H1 (cell line): ENCODE measurements at regions not wholly inside any gene's neighbourhood (a gene's known extent, or its start where the extent isn't known, plus 50 kb on each side); places are given as distances from the start of the nearest gene placed in this dataset.

Source experiments
- CTCF ChIA-PET: fragments of 300-600 bp; sonication (Branson Sonifier 250); formaldehyde crosslinking; loops from one replicate; lab custom pipeline; 2021; ENCODE audit not compliant: partially characterized antibody; lab: Charles Lee
- POLR2A ChIA-PET: fragments of 300-600 bp; sonication (Branson Sonifier 250); formaldehyde crosslinking; loops from one replicate; lab custom pipeline; 2021; ENCODE audit warnings: inconsistent platforms; ENCODE audit not compliant: partially characterized antibody; lab: Charles Lee
- DNase-seq, 2 experiments: peaks; one replicate each; pipeline versions ENCODE4 v3.0.0 to v3.0.0-alpha.2; 2010 to 2022; ENCODE audit warnings: low spot score in 2 of 2, low read depth in 1 of 2, mixed read lengths in 1 of 2
- FAIRE-seq: peaks from 2 replicates; lab custom pipeline; 2011; peaks lifted over from hg19 to GRCh38; lab: Jason Lieb, UNC
- H2AFZ ChIP-seq: 2 replicates; pipeline ENCODE4 v1.8.1; 2012; ENCODE audit warnings: low read length, inconsistent platforms
- H2AK5ac ChIP-seq: 2 replicates; pipeline ENCODE4 v1.6.1; 2013; ENCODE audit warnings: low read depth, low read length
- H2BK120ac ChIP-seq: replicated peaks from 2 replicates; pipeline ENCODE3; 2013; ENCODE audit warnings: low read depth, low read length, inconsistent platforms
- H2BK12ac ChIP-seq: 2 replicates; pipeline ENCODE4 v1.6.1; 2013; ENCODE audit warnings: low read depth, low read length
- H2BK15ac ChIP-seq: 2 replicates; pipeline ENCODE4 v1.6.1; 2013; ENCODE audit warnings: low read length
- H2BK20ac ChIP-seq: 2 replicates; pipeline ENCODE4 v1.6.1; 2013; ENCODE audit warnings: low read length
- H2BK5ac ChIP-seq: 2 replicates; pipeline ENCODE4 v1.6.1; 2013; ENCODE audit warnings: low read depth, low read length
- H3K14ac ChIP-seq: 2 replicates; pipeline ENCODE4 v1.6.1; 2013; ENCODE audit warnings: inconsistent platforms; ENCODE audit not compliant: insufficient read length
- H3K18ac ChIP-seq: 2 replicates; pipeline ENCODE4 v1.6.1; 2013; ENCODE audit warnings: low read length; ENCODE audit errors: extremely low read depth
- H3K23ac ChIP-seq: 2 replicates; pipeline ENCODE4 v1.6.1; 2013; ENCODE audit warnings: inconsistent platforms; ENCODE audit not compliant: insufficient read length
- H3K23me2 ChIP-seq: 2 replicates; pipeline ENCODE4 v1.6.1; 2013; ENCODE audit warnings: low read depth, low read length
- H3K27ac ChIP-seq: 2 replicates; pipeline ENCODE4 v1.6.1; 2011; ENCODE audit warnings: low read depth, low read length, inconsistent platforms
- H3K27me3 ChIP-seq, 4 experiments: replicated peaks in 1 of 4; 1 replicate in 1 of 4; 2 replicates in 3 of 4; pipeline versions ENCODE4 v1.6.1 to v1.8.1; 2011 to 2013; ENCODE audit warnings: low read length in 3 of 4, mild to moderate bottlenecking in 3 of 4, inconsistent platforms in 2 of 4, mixed read lengths in 2 of 4, moderate library complexity in 1 of 4; ENCODE audit not compliant: control insufficient read depth in 3 of 4, insufficient read depth in 3 of 4; ENCODE audit errors: extremely low read depth in 1 of 4
- H3K36me3 ChIP-seq, 4 experiments: 2 replicates each; pipeline versions ENCODE4 v1.6.1 to v1.8.1; 2011 to 2013; ENCODE audit warnings: mild to moderate bottlenecking in 4 of 4, low read length in 3 of 4, moderate library complexity in 2 of 4, control low read depth in 1 of 4, inconsistent platforms in 1 of 4; ENCODE audit not compliant: insufficient read depth in 4 of 4, control insufficient read depth in 2 of 4
- H3K4ac ChIP-seq: replicated peaks from 2 replicates; pipeline ENCODE3; 2013; ENCODE audit warnings: low read length, low read depth, mixed read lengths, inconsistent platforms; ENCODE audit not compliant: insufficient read length
- H3K4me1 ChIP-seq, 4 experiments: replicated peaks in 1 of 4; 1 replicate in 1 of 4; 2 replicates in 3 of 4; pipeline versions ENCODE4 v1.6.1 to v1.8.1; 2011 to 2013; ENCODE audit warnings: low read length in 3 of 4, inconsistent platforms in 2 of 4, mixed read lengths in 1 of 4; ENCODE audit not compliant: insufficient read depth in 4 of 4, control insufficient read depth in 3 of 4
- H3K4me2 ChIP-seq, 2 experiments: 2 replicates each; pipeline versions ENCODE4 v1.6.1 to v1.8.1; 2011 to 2013; ENCODE audit warnings: low read depth in 2 of 2, low read length in 2 of 2, control low read depth in 1 of 2, inconsistent platforms in 1 of 2, mild to moderate bottlenecking in 1 of 2; ENCODE audit not compliant: insufficient read depth in 1 of 2
- H3K4me3 ChIP-seq, 4 experiments: fragments of 200-600, 300-600 bp in 1 of 4; sonication (generic), shearing (Covaris generic), sonication (Bioruptor Twin) in 1 of 4; 2 replicates each; pipeline versions ENCODE4 v1.5.1 to v1.8.1; 2011 to 2016; ENCODE audit warnings: low read length in 4 of 4, low read depth in 3 of 4, control low read depth in 2 of 4, inconsistent platforms in 2 of 4, mild to moderate bottlenecking in 2 of 4, mixed read lengths in 1 of 4, moderate library complexity in 1 of 4; ENCODE audit not compliant: insufficient read depth in 2 of 4; ENCODE audit errors: extremely low read depth in 1 of 4
- H3K56ac ChIP-seq: replicated peaks from 2 replicates; pipeline ENCODE3; 2013; ENCODE audit warnings: low read depth, mild to moderate bottlenecking, mixed read lengths, low read length, inconsistent platforms; ENCODE audit not compliant: insufficient read length
- H3K79me1 ChIP-seq: 2 replicates; pipeline ENCODE4 v1.6.1; 2013; ENCODE audit warnings: low read depth, low read length, control low read depth
- H3K79me2 ChIP-seq, 2 experiments: 2 replicates each; pipeline versions ENCODE4 v1.6.1 to v1.8.1; 2012 to 2013; ENCODE audit warnings: low read length in 2 of 2, mild to moderate bottlenecking in 2 of 2, inconsistent platforms in 1 of 2; ENCODE audit not compliant: insufficient read depth in 2 of 2, control insufficient read depth in 1 of 2
- H3K9ac ChIP-seq, 4 experiments: replicated peaks in 1 of 4; 1 replicate in 1 of 4; 2 replicates in 3 of 4; pipeline versions ENCODE4 v1.6.1 to v1.8.1; 2011 to 2013; ENCODE audit warnings: low read depth in 3 of 4, low read length in 3 of 4, control low read depth in 2 of 4, mild to moderate bottlenecking in 2 of 4, moderate library complexity in 2 of 4, inconsistent platforms in 1 of 4; ENCODE audit errors: extremely low read depth in 1 of 4
- H3K9me3 ChIP-seq, 2 experiments: 2 replicates each; pipeline versions ENCODE4 v1.6.1 to v1.8.1; 2012 to 2013; ENCODE audit warnings: mild to moderate bottlenecking in 2 of 2, moderate library complexity in 2 of 2, control low read depth in 1 of 2, inconsistent platforms in 1 of 2, low read depth in 1 of 2, low read length in 1 of 2, mixed read lengths in 1 of 2; ENCODE audit not compliant: insufficient read depth in 2 of 2
- H4K20me1 ChIP-seq, 2 experiments: replicated peaks in 1 of 2; 2 replicates each; pipeline versions ENCODE3 to v1.8.1; 2011 to 2013; ENCODE audit warnings: inconsistent platforms in 2 of 2, low read length in 2 of 2, mild to moderate bottlenecking in 1 of 2; ENCODE audit not compliant: insufficient read depth in 2 of 2, control insufficient read depth in 1 of 2
- H4K5ac ChIP-seq: 2 replicates; pipeline ENCODE4 v1.6.1; 2013; ENCODE audit warnings: low read length, low read depth, mixed read lengths, inconsistent platforms; ENCODE audit not compliant: insufficient read length
- H4K8ac ChIP-seq: 2 replicates; pipeline ENCODE4 v1.8.0; 2013; ENCODE audit warnings: mild to moderate bottlenecking, moderate library complexity, low read length, inconsistent platforms; ENCODE audit not compliant: insufficient read depth; ENCODE audit errors: extremely low read depth
- H4K91ac ChIP-seq: replicated peaks from 2 replicates; pipeline ENCODE3; 2013; ENCODE audit warnings: low read length, mixed read lengths, inconsistent platforms; ENCODE audit not compliant: insufficient read length
- EZH2 ChIP-seq: fragments of 200-600 bp; sonication (generic); IDR thresholded peaks from 2 replicates; pipeline ENCODE4 v1.7.1; 2012; ENCODE audit warnings: low read depth, mild to moderate bottlenecking, moderate library complexity, low read length, inconsistent platforms; ENCODE audit not compliant: severe bottlenecking
- POLR2A ChIP-seq, 2 experiments: IDR thresholded peaks; 1 replicate in 1 of 2; 2 replicates in 1 of 2; pipeline ENCODE4 v1.6.1; 2011; ENCODE audit warnings: low read depth in 2 of 2, low read length in 2 of 2, mild to moderate bottlenecking in 2 of 2; ENCODE audit errors: control extremely low read depth in 1 of 2
- WGBS, 2 experiments: shearing (Covaris generic) in 1 of 2; methylation state at CpG; one replicate each; pipeline versions ENCODE4 v1.1.6 to v1.1.7; 2013 to 2015; ENCODE audit warnings: low lambda C conversion rate in 2 of 2, mixed read lengths in 2 of 2, inconsistent platforms in 1 of 2, low coverage in 1 of 2, missing lambda C conversion rate in 1 of 2; ENCODE audit not compliant: insufficient replicate concordance in 2 of 2, insufficient coverage in 1 of 2, insufficient read length in 1 of 2; ENCODE audit errors: extremely low coverage in 1 of 2, missing lambda C conversion rate in 1 of 2; 5-methylcytosine and 5-hydroxymethylcytosine counted together

DNA sequence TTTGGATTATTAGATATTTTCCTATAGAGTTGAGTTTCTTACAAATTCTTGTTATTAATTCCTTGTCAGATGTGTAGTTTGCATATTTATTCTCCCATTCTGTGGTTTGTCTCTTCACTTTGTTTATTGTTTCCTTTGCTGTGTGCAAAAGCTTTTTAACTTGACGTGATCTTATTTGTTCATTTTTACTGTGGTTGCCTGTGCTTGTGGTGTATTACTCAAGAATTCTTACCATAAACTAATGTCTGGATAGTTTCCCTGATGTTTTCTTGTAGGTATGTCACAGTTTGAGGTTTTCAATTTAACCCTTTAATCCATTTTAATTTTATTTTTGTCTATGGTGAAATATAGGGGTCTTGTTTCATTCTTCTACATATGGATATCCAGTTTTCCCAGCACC, 72.1 kb upstream of the LHX8 start:
- Histone ChIP-seq H3K79me2 (no peaks in the 10 kb centered on the region), H3K9ac (no peak overlapping the region), H3K23me2 (no peaks in the 10 kb centered on the region), H3K18ac (no peak overlapping the region), H2BK5ac (no peak overlapping the region), H3K4me3 (no peak overlapping the region), H4K91ac (no peak overlapping the region), H3K56ac (no peak overlapping the region), H3K4me1 (no peaks in the 10 kb centered on the region), H3K27ac (no peak overlapping the region), H3K9me3 (no peaks in the 10 kb centered on the region), H3K36me3 (no peaks in the 10 kb centered on the region), H3K14ac (no peak overlapping the region), H3K4ac (no peak overlapping the region), H2BK15ac (no peak overlapping the region), H3K4me2 (no peak overlapping the region), H2AK5ac (no peak overlapping the region), H2BK120ac (no peak overlapping the region), H4K20me1 (no peaks in the 10 kb centered on the region), H3K23ac (no peak overlapping the region), H3K79me1 (no peaks in the 10 kb centered on the region), H4K8ac (no peak overlapping the region), H2BK12ac (no peak overlapping the region), H4K5ac (no peak overlapping the region), H2AFZ (no peak overlapping the region), H2BK20ac (no peak overlapping the region), H3K27me3 (no peaks in the 10 kb centered on the region)
- FAIRE-seq, result no peak
- DNase-seq, result no peak
- CTCF ChIA-PET, result no interaction called here
- POLR2A ChIA-PET, result no interaction called here
- WGBS, 2 experiments, result 69% methylated on average over 1 of the region's 1 CpG; no CpG with 5 or more reads in 1 of the 2 experiments
- TF ChIP-seq POLR2A (IDR thresholded peaks at IDR 0.05; ENCODE audit: control extremely low read depth in 1 of 2, low read depth in 2 of 2, low read length in 2 of 2) (no peak), EZH2 (no peak)
